HCT116 (cell line): ENCODE measurements at regions not wholly inside any gene's neighbourhood (a gene's known extent, or its start where the extent isn't known, plus 50 kb on each side); places are given as distances from the start of the nearest gene placed in this dataset.

Experiments used
- ATAC-seq: fragments of 200-7000 bp; cut with Tn5 transposase; 2 replicates; pipeline ENCODE4 v1.9.1; 2020; ENCODE audit warnings: mild to moderate bottlenecking, moderate library complexity
- BruUV-seq: library from RNA; stranded (reverse); fragments of 400-500 nt; replicated peaks from 2 replicates; lab custom pipeline; 2021; lab: Mats Ljungman, UMichigan
- CTCF ChIA-PET: fragments of 300-600 bp; sonication (Branson Sonifier 250); formaldehyde crosslinking; loops from one replicate; lab custom pipeline; 2021; ENCODE audit warnings: antibody characterized with exemption; lab: Charles Lee
- POLR2A ChIA-PET: fragments of 300-600, 350-600 bp; sonication (Branson Sonifier 250); formaldehyde crosslinking; loops from one replicate; lab custom pipeline; 2021; ENCODE audit warnings: antibody characterized with exemption; lab: Charles Lee
- RAD21 ChIA-PET, 2 experiments: fragments of 300-600 bp; sonication (Branson Sonifier 250); formaldehyde crosslinking; loops; one replicate each; lab custom pipeline; 2023; ENCODE audit warnings: low total read pairs in 2 of 2; ENCODE audit not compliant: uncharacterized antibody in 2 of 2, unreplicated experiment in 2 of 2, low non-redundant PET in 1 of 2; lab: Charles Lee
- DNase-seq: peaks from one replicate; pipeline ENCODE4 v3.0.0-alpha.2; 2010; ENCODE audit warnings: low read depth, low spot score
- H2AFZ ChIP-seq: fragments of 200-600 bp; shearing (Covaris generic), sonication (generic); 2 replicates; pipeline ENCODE4 v1.6.1; 2017; ENCODE audit warnings: low read depth, mixed run types, mixed read lengths, antibody characterized with exemption, low read length; ENCODE audit not compliant: poor library complexity, severe bottlenecking
- H3K27ac ChIP-seq: 2 replicates; pipeline ENCODE4 v1.5.1; 2012; ENCODE audit warnings: low read depth, low read length
- H3K27me3 ChIP-seq: fragments of 200-600 bp; sonication (generic); 2 replicates; pipeline ENCODE4 v1.6.1; 2016; ENCODE audit warnings: mixed run types, low read length, mixed read lengths; ENCODE audit not compliant: insufficient read depth
- H3K36me3 ChIP-seq, 2 experiments: fragments of 200-500 bp in 1 of 2; fragments of 200-600 bp in 1 of 2; sonication (Bioruptor generic) in 1 of 2; sonication (generic) in 1 of 2; 2 replicates each; pipeline versions ENCODE4 v1.5.1 to v1.6.1; 2014 to 2016; ENCODE audit warnings: low read length in 2 of 2, inconsistent platforms in 1 of 2, mixed read lengths in 1 of 2, mixed run types in 1 of 2; ENCODE audit not compliant: insufficient read depth in 2 of 2, control insufficient read depth in 1 of 2
- H3K4me1 ChIP-seq, 2 experiments: fragments of 200-600 bp in 1 of 2; sonication (generic) in 1 of 2; 2 replicates each; pipeline versions ENCODE4 v1.5.1 to v1.6.1; 2012 to 2017; ENCODE audit warnings: low read length in 2 of 2, inconsistent platforms in 1 of 2, mild to moderate bottlenecking in 1 of 2, mixed read lengths in 1 of 2, mixed run types in 1 of 2, moderate library complexity in 1 of 2; ENCODE audit not compliant: insufficient read depth in 2 of 2, control insufficient read depth in 1 of 2
- H3K4me2 ChIP-seq: fragments of 200-600 bp; sonication (generic); 2 replicates; pipeline ENCODE4 v1.6.1; 2017; ENCODE audit warnings: mixed run types, low read length, mixed read lengths
- H3K4me3 ChIP-seq, 2 experiments: fragments of 200-600 bp in 1 of 2; sonication (generic) in 1 of 2; replicated peaks in 1 of 2; 2 replicates each; pipeline ENCODE4 v1.5.1; 2011 to 2016; ENCODE audit warnings: low read length in 2 of 2, control low read depth in 1 of 2, low read depth in 1 of 2, mild to moderate bottlenecking in 1 of 2, mixed read lengths in 1 of 2, mixed run types in 1 of 2
- H3K79me2 ChIP-seq: fragments of 200-600 bp; sonication (generic); 2 replicates; pipeline ENCODE4 v1.6.1; 2017; ENCODE audit warnings: mild to moderate bottlenecking, mixed run types, low read length, moderate library complexity, mixed read lengths; ENCODE audit not compliant: insufficient read depth
- H3K9ac ChIP-seq: fragments of 200-600 bp; sonication (generic); 2 replicates; pipeline ENCODE4 v1.6.1; 2016; ENCODE audit warnings: low read length, mixed read lengths
- H3K9me2 ChIP-seq: fragments of 200-600 bp; sonication (generic), shearing (Covaris generic); 2 replicates; pipeline ENCODE4 v1.6.1; 2017; ENCODE audit warnings: mixed run types, mild to moderate bottlenecking, moderate library complexity; ENCODE audit not compliant: insufficient read depth
- H3K9me3 ChIP-seq, 2 experiments: fragments of 200-500 bp in 1 of 2; fragments of 200-600 bp in 1 of 2; sonication (Bioruptor generic) in 1 of 2; sonication (generic) in 1 of 2; 2 replicates each; pipeline ENCODE4 v1.6.1; 2014 to 2017; ENCODE audit warnings: low read length in 2 of 2, mixed read lengths in 2 of 2, inconsistent platforms in 1 of 2, low read depth in 1 of 2, mild to moderate bottlenecking in 1 of 2, mixed run types in 1 of 2, moderate library complexity in 1 of 2; ENCODE audit not compliant: control insufficient read depth in 1 of 2, insufficient read depth in 1 of 2
- H4K20me1 ChIP-seq: fragments of 200-600 bp; sonication (generic), shearing (Covaris generic); 2 replicates; pipeline ENCODE4 v1.6.1; 2017; ENCODE audit warnings: mixed run types, mild to moderate bottlenecking, moderate library complexity; ENCODE audit not compliant: insufficient read depth
- ATF3 ChIP-seq: IDR thresholded peaks from 2 replicates; pipeline ENCODE4 v1.6.1; 2012
- EZH2 ChIP-seq: fragments of 200-600 bp; sonication (generic); IDR thresholded peaks from 2 replicates; pipeline ENCODE4 v1.6.1; 2017; ENCODE audit warnings: antibody characterized with exemption, mixed run types
- EZH2phosphoT487 ChIP-seq: fragments of 200-600 bp; IDR thresholded peaks from 2 replicates; pipeline ENCODE4 v1.6.1; 2018; ENCODE audit warnings: antibody characterized with exemption, borderline replicate concordance
- JUND ChIP-seq: IDR thresholded peaks from 2 replicates; pipeline ENCODE4 v1.6.1; 2012
- MAX ChIP-seq: IDR thresholded peaks from 2 replicates; pipeline ENCODE4 v1.6.1; 2012
- SP1 ChIP-seq: IDR thresholded peaks from 2 replicates; pipeline ENCODE4 v1.6.1; 2012; ENCODE audit warnings: low read depth
- SRF ChIP-seq: IDR thresholded peaks from 2 replicates; pipeline ENCODE4 v1.6.1; 2012; ENCODE audit warnings: low read depth
- TCF7L2 ChIP-seq: IDR thresholded peaks from 2 replicates; pipeline ENCODE4 v1.7.0; 2011; ENCODE audit warnings: borderline replicate concordance, inconsistent platforms; ENCODE audit not compliant: insufficient read depth, insufficient read length; ENCODE audit errors: extremely low read depth
- YY1 ChIP-seq: IDR thresholded peaks from 2 replicates; pipeline ENCODE4 v1.6.1; 2011; ENCODE audit warnings: low read length, low read depth, moderate library complexity, mild to moderate bottlenecking; ENCODE audit not compliant: insufficient replicate concordance; ENCODE audit errors: extremely low read depth
- ZBTB33 ChIP-seq: IDR thresholded peaks from 2 replicates; pipeline ENCODE4 v1.6.1; 2011; ENCODE audit warnings: mild to moderate bottlenecking, low read length, moderate library complexity; ENCODE audit not compliant: insufficient replicate concordance; ENCODE audit errors: extremely low read depth
- ZNF274 ChIP-seq: fragments of 200-500 bp; sonication (Bioruptor generic); IDR thresholded peaks from 2 replicates; pipeline ENCODE4 v1.6.1; 2014; ENCODE audit warnings: mild to moderate bottlenecking, low read depth, low read length, inconsistent platforms
- intact Hi-C: fragments of 100-400 bp; cut with micrococcal nuclease; formaldehyde crosslinking; loops from 2 replicates; pipeline ENCODE4 v1.10.0; 2022

GRCh38 chr6:142568857-142569597, 267.2 kb downstream of the ADGRG6 start:
- Histone ChIP-seq H3K9me3 (peaks cover 0 to 1% of the 10 kb centered on the region in 2 experiments; a peak in 2 of 4 replicates), H3K4me3 (no peak overlapping the region), H3K4me2 (peak overlapping the region; percentile 16; the same call in 1 of the 2 replicates), H3K4me1 (peaks cover 2 to 21% of the 10 kb centered on the region in 2 experiments; a peak in 3 of 4 replicates), H4K20me1 (no peaks in the 10 kb centered on the region), H3K27ac (no peak overlapping the region), H3K36me3 (no peaks in the 10 kb centered on the region), H3K9ac (no peak overlapping the region), H2AFZ (peak overlapping the region; percentile 56), H3K27me3 (no peaks in the 10 kb centered on the region), H3K9me2 (no peaks in the 10 kb centered on the region), H3K79me2 (no peaks in the 10 kb centered on the region)
- POLR2A ChIA-PET: no interaction called here
- intact Hi-C loops: loop anchor here (5.0 kb wide), 1 partner anchor 858 kb away; no protein-coding TSS in a partner anchor
- RAD21 ChIA-PET: interaction anchor here in 1 of 2 experiments (0.7 kb wide), 1 partner anchor 858 kb away, joined by 3 read pairs; no protein-coding TSS in a partner anchor
- DNase-seq: no peak
- BruUV-seq: no TSS peak
- TF ChIP-seq SP1 (no peak), MAX (no peak), ZNF274 (no peak), EZH2 (no peak), YY1 (no peak), ATF3 (no peak), TCF7L2 (no peak), ZBTB33 (no peak), EZH2phosphoT487 (no peak), SRF (no peak), JUND (no peak)
- CTCF ChIA-PET: interaction anchor here (2.0 kb wide), 1 partner anchor 94 kb away, joined by 8 read pairs; no protein-coding TSS in a partner anchor
- ATAC-seq: no peak
